ENCODE measurements at regions not wholly inside any gene's neighbourhood (a gene's known extent, or its start where the extent isn't known, plus 50 kb on each side); places are given as distances from the start of the nearest gene placed in this dataset.

GRCh38 chr4:98728871-98729270 lies 70.5 kb upstream of the TSPAN5 start:
- TF ChIP-seq EZH2phosphoT487 (IDR thresholded peaks at IDR 0.05; ENCODE audit: insufficient read depth, low read depth) (no peak), EZH2 (IDR thresholded peaks at IDR 0.05; ENCODE audit: insufficient read depth, poor library complexity, severe bottlenecking) (no peak)
- Histone ChIP-seq H3K4me2 (ENCODE audit: unreplicated experiment) (no peak overlapping the region), H3K27ac (no peak overlapping the region), H3K79me2 (ENCODE audit: insufficient read depth) (no peaks in the 10 kb centered on the region), H4K20me1 (ENCODE audit: insufficient read depth) (no peaks in the 10 kb centered on the region), H3F3A (ENCODE audit: insufficient read depth) (0 out of 2 replicates have a peak, but pooled peaks cover 3% of the 10 kb centered on the region), H2AFZ (no peak overlapping the region), H3K4me1 (ENCODE audit: insufficient read depth) (no peaks in the 10 kb centered on the region), H3K27me3 (replicated peaks; ENCODE audit: insufficient read depth) (no peaks in the 10 kb centered on the region), H3K9me3 (ENCODE audit: low read depth) (no peaks in the 10 kb centered on the region), H3K36me3 (ENCODE audit: low read depth) (no peaks in the 10 kb centered on the region), H3K4me3 (no peak overlapping the region), H3K9me2 (ENCODE audit: insufficient read depth) (no peaks in the 10 kb centered on the region), H3K9ac (no peak overlapping the region)
- in situ Hi-C loops (cut with MboI): no loop called here
- 81 to 91% methylated on average over 1 of the region's 1 CpG for WGBS, 2 experiments (ENCODE audit: low coverage in 1 of 2, low lambda C conversion rate in 2 of 2, missing lambda C conversion rate in 2 of 2)
- DNase-seq: no peak

DNA sequence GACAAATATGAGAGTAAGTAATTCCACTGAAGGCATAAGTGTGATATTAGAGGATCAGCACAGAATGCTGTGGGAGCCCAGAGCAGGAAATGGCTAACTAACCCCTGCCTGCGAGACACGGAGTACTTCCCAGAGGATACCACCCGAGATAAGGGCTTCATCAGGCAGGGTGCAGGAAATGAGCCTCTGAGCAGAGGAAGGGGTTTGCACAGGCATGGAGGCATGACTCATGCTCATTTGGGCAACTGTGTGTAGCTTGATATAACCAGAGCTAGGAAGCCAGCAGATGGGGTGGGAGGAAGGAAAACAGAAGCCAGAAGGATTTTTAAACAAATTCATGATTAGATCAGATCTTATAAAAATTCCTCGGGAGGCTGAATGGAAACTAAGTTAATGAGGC lies 70.0 kb upstream of the TSPAN5 start:
- no peak for TF ChIP-seq EZH2 (IDR thresholded peaks at IDR 0.05; ENCODE audit: insufficient read depth, poor library complexity, severe bottlenecking)
- TF ChIP-seq EZH2phosphoT487 (IDR thresholded peaks at IDR 0.05; ENCODE audit: insufficient read depth, low read depth): no peak
- no peak overlapping the region for H3K4me3 ChIP-seq
- in situ Hi-C loops (cut with MboI): no loop called here
- H3K9me3 ChIP-seq (ENCODE audit: low read depth): no peaks in the 10 kb centered on the region
- WGBS, 2 experiments (ENCODE audit: low coverage in 1 of 2, low lambda C conversion rate in 2 of 2, missing lambda C conversion rate in 2 of 2): 40 to 46% methylated on average over 4 of the region's 4 CpGs
- no peaks in the 10 kb centered on the region for H3K36me3 ChIP-seq (ENCODE audit: low read depth)
- H3K9me2 ChIP-seq (ENCODE audit: insufficient read depth): no peaks in the 10 kb centered on the region
- DNase-seq: peak; percentile 45
- H3K9ac ChIP-seq: no peak overlapping the region
- H3K27me3 ChIP-seq (replicated peaks; ENCODE audit: insufficient read depth): no peaks in the 10 kb centered on the region
- H2AFZ ChIP-seq: peak overlapping the region; percentile 43; the same call in 1 of the 2 replicates
- H3K4me1 ChIP-seq (ENCODE audit: insufficient read depth): no peaks in the 10 kb centered on the region
- no peaks in the 10 kb centered on the region for H3K79me2 ChIP-seq (ENCODE audit: insufficient read depth)
- H3F3A ChIP-seq (ENCODE audit: insufficient read depth): 0 out of 2 replicates have a peak, but pooled peaks cover 3% of the 10 kb centered on the region
- no peak overlapping the region for H3K27ac ChIP-seq
- H4K20me1 ChIP-seq (ENCODE audit: insufficient read depth): no peaks in the 10 kb centered on the region
- no peak overlapping the region for H3K4me2 ChIP-seq (ENCODE audit: unreplicated experiment)

GRCh38 chr4:98722000-98722399 lies 63.6 kb upstream of the TSPAN5 start:
- WGBS, 2 experiments (ENCODE audit: low coverage in 1 of 2, low lambda C conversion rate in 2 of 2, missing lambda C conversion rate in 2 of 2): 84 to 89% methylated on average over 2 of the region's 2 CpGs
- no peaks in the 10 kb centered on the region for H3K79me2 ChIP-seq (ENCODE audit: insufficient read depth)

DNA sequence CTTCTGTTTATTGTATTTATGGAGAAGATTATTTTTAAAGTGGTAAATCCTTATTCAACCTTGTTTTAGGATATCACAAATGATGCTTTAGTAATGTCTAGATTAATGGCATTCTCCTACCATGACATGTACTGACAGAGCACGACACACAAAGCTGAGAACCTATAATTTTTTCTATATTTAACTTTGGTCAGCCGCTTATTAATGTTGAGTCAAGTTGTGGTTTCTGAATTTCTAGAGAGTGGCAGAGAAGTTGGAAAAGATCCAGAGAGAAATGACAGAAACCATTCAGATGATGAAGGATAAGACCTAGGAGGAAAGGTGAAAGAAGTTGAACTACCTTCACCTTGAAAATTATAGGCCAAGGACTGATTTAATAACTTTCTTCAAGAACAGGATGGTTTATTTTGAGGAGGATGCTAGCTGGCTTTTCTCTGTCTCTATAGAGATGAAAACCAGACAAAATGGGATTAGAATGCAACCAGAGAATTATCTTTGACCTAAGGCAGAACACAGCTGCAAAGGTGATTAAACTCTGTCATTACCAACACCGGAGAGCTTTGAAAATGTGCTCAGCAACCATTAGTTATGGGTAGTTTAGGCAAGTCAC lies 62.6 kb upstream of the TSPAN5 start:
- Histone ChIP-seq H3K4me2 (ENCODE audit: unreplicated experiment) (peak overlapping the region; percentile 50), H3K79me2 (ENCODE audit: insufficient read depth) (no peaks in the 10 kb centered on the region), H3K27ac (no peak overlapping the region), H4K20me1 (ENCODE audit: insufficient read depth) (no peaks in the 10 kb centered on the region), H3K27me3 (replicated peaks; ENCODE audit: insufficient read depth) (no peaks in the 10 kb centered on the region), H3K9me3 (ENCODE audit: low read depth) (no peaks in the 10 kb centered on the region), H3K4me1 (ENCODE audit: insufficient read depth) (peaks cover 11% of the 10 kb centered on the region), H3F3A (ENCODE audit: insufficient read depth) (peaks cover 9% of the 10 kb centered on the region; the same call in 1 of the 2 replicates), H3K36me3 (ENCODE audit: low read depth) (no peaks in the 10 kb centered on the region), H3K4me3 (no peak overlapping the region), H3K9me2 (ENCODE audit: insufficient read depth) (no peaks in the 10 kb centered on the region), H2AFZ (no peak overlapping the region), H3K9ac (no peak overlapping the region)
- TF ChIP-seq EZH2 (IDR thresholded peaks at IDR 0.05; ENCODE audit: insufficient read depth, poor library complexity, severe bottlenecking) (no peak), EZH2phosphoT487 (IDR thresholded peaks at IDR 0.05; ENCODE audit: insufficient read depth, low read depth) (no peak)
- WGBS, 2 experiments (ENCODE audit: low coverage in 1 of 2, low lambda C conversion rate in 2 of 2, missing lambda C conversion rate in 2 of 2): 17 to 21% methylated on average over 3 of the region's 3 CpGs
- peak; percentile 61 for DNase-seq
- in situ Hi-C loops (cut with MboI): no loop called here

More at GRCh38 chr4:98722000-98722399, 63.6 kb upstream of the TSPAN5 start:
- H3K4me1 ChIP-seq (ENCODE audit: insufficient read depth): peaks cover 11% of the 10 kb centered on the region
- in situ Hi-C loops (cut with MboI): no loop called here
- H3K27ac ChIP-seq: no peak overlapping the region
- no peak overlapping the region for H2AFZ ChIP-seq
- H3K4me3 ChIP-seq: no peak overlapping the region
- H3K4me2 ChIP-seq (ENCODE audit: unreplicated experiment): no peak overlapping the region
- H4K20me1 ChIP-seq (ENCODE audit: insufficient read depth): no peaks in the 10 kb centered on the region
- H3K9me2 ChIP-seq (ENCODE audit: insufficient read depth): no peaks in the 10 kb centered on the region
- H3K27me3 ChIP-seq (replicated peaks; ENCODE audit: insufficient read depth): no peaks in the 10 kb centered on the region
- peak; percentile 4 for DNase-seq
- H3F3A ChIP-seq (ENCODE audit: insufficient read depth): peaks cover 9% of the 10 kb centered on the region; the same call in 1 of the 2 replicates
- TF ChIP-seq EZH2phosphoT487 (IDR thresholded peaks at IDR 0.05; ENCODE audit: insufficient read depth, low read depth) (no peak), EZH2 (IDR thresholded peaks at IDR 0.05; ENCODE audit: insufficient read depth, poor library complexity, severe bottlenecking) (no peak)
- H3K9me3 ChIP-seq (ENCODE audit: low read depth): no peaks in the 10 kb centered on the region
- H3K36me3 ChIP-seq (ENCODE audit: low read depth): no peaks in the 10 kb centered on the region
- no peak overlapping the region for H3K9ac ChIP-seq
